Gastroesophageal sphincter (tissue), 4 donors: ENCODE measurements at regions not wholly inside any gene's neighbourhood (a gene's known extent, or its start where the extent isn't known, plus 50 kb on each side); places are given as distances from the start of the nearest gene placed in this dataset.

Source experiments
- ATAC-seq: fragments of 150-250 bp; one replicate; pipeline ENCODE4 v1.9.1; 2016; ENCODE audit warnings: mild to moderate bottlenecking, moderate library complexity
- H3K27ac ChIP-seq, 4 donors: fragments of 200-600 bp; sonication (generic) in 3 of 4; 1 replicate in 3 of 4; 2 replicates in 1 of 4; pipeline ENCODE4 v1.5.1; 2016 to 2019
- H3K27me3 ChIP-seq: fragments of 200-600 bp; sonication (generic); one replicate; pipeline ENCODE4 v1.5.1; 2019
- H3K36me3 ChIP-seq, 2 donors: fragments of 200-600 bp; sonication (generic); one replicate each; pipeline ENCODE4 v1.5.1; 2019; ENCODE audit warnings: control low read depth in 1 of 2
- H3K4me1 ChIP-seq, 3 donors: fragments of 200-600 bp; sonication (generic); 1 replicate in 2 of 3; 2 replicates in 1 of 3; pipeline ENCODE4 v1.5.1; 2016 to 2019; ENCODE audit warnings: control low read depth in 2 of 3
- H3K4me3 ChIP-seq, 2 donors: fragments of 200-600 bp; sonication (generic); one replicate each; pipeline ENCODE4 v1.5.1; 2019; ENCODE audit warnings: mild to moderate bottlenecking in 1 of 2, moderate library complexity in 1 of 2
- H3K9me3 ChIP-seq, 3 donors: fragments of 200-600 bp; sonication (generic); one replicate each; pipeline ENCODE4 v1.5.1; 2017 to 2019; ENCODE audit warnings: control low read depth in 2 of 3
- EP300 ChIP-seq: sonication (generic); formaldehyde crosslinking; IDR thresholded peaks from one replicate; pipeline ENCODE4 v1.6.1; 2017; ENCODE audit warnings: antibody characterized with exemption, mild to moderate bottlenecking
- POLR2A ChIP-seq, 2 donors: fragments of 450-650 bp; IDR thresholded peaks; one replicate each; pipeline ENCODE4 v1.6.1; 2017; ENCODE audit warnings: antibody characterized with exemption in 2 of 2, mild to moderate bottlenecking in 2 of 2, moderate library complexity in 1 of 2
- POLR2AphosphoS5 ChIP-seq: sonication (generic); formaldehyde crosslinking; IDR thresholded peaks from one replicate; pipeline ENCODE4 v1.6.1; 2017; ENCODE audit warnings: antibody characterized with exemption
- WGBS, 2 donors: methylation state at CpG; one replicate each; pipeline ENCODE4 v1.1.5; 2018; ENCODE audit warnings: low coverage in 1 of 2; 5-methylcytosine and 5-hydroxymethylcytosine counted together
- TF ChIP-seq, protein P1 (sequence below), 4 experiments: fragments of 200-600 bp in 2 of 4; fragments of 450-650 bp in 2 of 4; sonication (generic) in 1 of 4; IDR thresholded peaks; one replicate each; pipeline ENCODE4 v1.5.1; 2017 to 2019; ENCODE audit warnings: antibody characterized with exemption in 4 of 4, mild to moderate bottlenecking in 2 of 4, moderate library complexity in 2 of 4

DNA sequence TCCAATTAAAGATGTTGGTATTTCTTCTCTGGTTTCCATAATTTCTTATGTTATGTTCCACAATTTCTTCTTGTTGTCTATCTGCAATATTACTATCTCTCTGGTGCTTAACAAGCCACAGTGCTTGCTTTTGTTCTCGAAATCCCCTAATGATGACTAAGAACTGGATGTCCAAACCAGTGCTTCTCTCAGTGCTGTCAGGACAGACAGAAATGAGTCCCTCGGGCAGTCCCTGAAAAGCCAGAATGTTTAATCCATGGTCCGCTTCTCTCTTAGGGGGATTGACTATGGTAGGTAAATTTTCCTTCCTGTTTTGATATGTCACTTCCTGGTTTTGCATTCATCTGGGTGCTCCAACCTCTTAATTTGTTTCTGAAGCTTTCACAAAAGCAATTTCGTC, 321.6 kb upstream of the PCDH10 start:
- no peak for ATAC-seq
- no peaks in the 10 kb centered on the region for H3K4me1 ChIP-seq
- no peak overlapping the region for H3K4me3 ChIP-seq
- H3K27me3 ChIP-seq: no peaks in the 10 kb centered on the region
- TF ChIP-seq EP300 (no peak), POLR2AphosphoS5 (no peak), POLR2A (IDR thresholded peaks at IDR 0.05) (no peak)
- TF ChIP-seq, protein P1, sequence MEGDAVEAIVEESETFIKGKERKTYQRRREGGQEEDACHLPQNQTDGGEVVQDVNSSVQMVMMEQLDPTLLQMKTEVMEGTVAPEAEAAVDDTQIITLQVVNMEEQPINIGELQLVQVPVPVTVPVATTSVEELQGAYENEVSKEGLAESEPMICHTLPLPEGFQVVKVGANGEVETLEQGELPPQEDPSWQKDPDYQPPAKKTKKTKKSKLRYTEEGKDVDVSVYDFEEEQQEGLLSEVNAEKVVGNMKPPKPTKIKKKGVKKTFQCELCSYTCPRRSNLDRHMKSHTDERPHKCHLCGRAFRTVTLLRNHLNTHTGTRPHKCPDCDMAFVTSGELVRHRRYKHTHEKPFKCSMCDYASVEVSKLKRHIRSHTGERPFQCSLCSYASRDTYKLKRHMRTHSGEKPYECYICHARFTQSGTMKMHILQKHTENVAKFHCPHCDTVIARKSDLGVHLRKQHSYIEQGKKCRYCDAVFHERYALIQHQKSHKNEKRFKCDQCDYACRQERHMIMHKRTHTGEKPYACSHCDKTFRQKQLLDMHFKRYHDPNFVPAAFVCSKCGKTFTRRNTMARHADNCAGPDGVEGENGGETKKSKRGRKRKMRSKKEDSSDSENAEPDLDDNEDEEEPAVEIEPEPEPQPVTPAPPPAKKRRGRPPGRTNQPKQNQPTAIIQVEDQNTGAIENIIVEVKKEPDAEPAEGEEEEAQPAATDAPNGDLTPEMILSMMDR (IDR thresholded peaks at IDR 0.05): no peak
- WGBS, 2 donors: 44 to 49% methylated on average over 4 of the region's 4 CpGs
- H3K36me3 ChIP-seq: no peaks in the 10 kb centered on the region
- no peak overlapping the region for H3K27ac ChIP-seq
- H3K9me3 ChIP-seq: no peaks in the 10 kb centered on the region

DNA sequence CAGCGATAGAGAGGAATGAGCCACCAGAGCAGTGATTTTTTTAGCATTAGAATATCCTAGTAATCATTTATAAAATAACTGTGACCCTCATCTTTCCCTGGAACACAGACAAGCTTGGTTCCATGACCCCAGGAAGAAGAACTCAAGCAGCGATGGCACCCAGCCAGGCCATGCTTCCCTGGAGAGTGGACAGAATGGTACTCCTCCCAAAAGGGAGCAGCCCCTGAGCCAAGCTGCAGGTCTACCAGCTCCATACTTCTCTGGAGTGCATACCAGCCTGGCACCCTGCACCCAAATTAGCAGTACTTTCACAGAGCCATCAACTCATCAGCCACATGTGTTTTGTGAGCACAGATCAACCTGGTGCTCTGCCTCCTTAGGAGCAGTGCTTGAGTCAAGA, 310.9 kb upstream of the PCDH10 start:
- peaks cover 0 to 20% (median 0%) of the 10 kb centered on the region in 3 donors for H3K9me3 ChIP-seq
- no peak for ATAC-seq
- no peaks in the 10 kb centered on the region for H3K36me3 ChIP-seq
- H3K4me3 ChIP-seq: no peak overlapping the region
- WGBS, 2 donors: 88 to 100% methylated on average over 1 to 2 of the region's 2 CpGs
- H3K27ac ChIP-seq: no peak overlapping the region
- no peaks in the 10 kb centered on the region for H3K27me3 ChIP-seq
- no peaks in the 10 kb centered on the region for H3K4me1 ChIP-seq
- TF ChIP-seq POLR2AphosphoS5 (no peak), EP300 (no peak)

DNA sequence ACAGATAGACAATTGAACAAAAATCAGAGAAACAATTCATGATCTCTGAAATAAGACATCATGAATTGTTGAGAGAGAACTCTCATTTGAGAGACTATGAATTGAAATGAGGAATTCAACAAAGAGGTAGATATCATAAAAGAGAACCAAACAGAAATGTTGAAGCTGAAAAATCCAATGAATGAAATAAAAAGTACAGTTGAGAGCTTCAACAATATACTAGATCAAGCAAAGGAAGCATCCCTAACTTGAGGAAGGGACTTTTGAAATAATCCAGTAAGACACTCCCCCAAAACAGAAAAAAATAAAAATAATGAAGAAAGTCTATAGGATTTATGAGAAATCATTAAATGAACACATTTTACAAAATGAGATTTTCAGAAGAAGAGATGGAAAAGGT, 310.0 kb upstream of the PCDH10 start:
- H3K4me1 ChIP-seq: no peaks in the 10 kb centered on the region
- H3K27me3 ChIP-seq: no peaks in the 10 kb centered on the region
- peaks cover 0 to 20% (median 0%) of the 10 kb centered on the region in 3 donors for H3K9me3 ChIP-seq
- H3K27ac ChIP-seq: no peak overlapping the region
- ATAC-seq: no peak
- H3K4me3 ChIP-seq: no peak overlapping the region
- no peak for TF ChIP-seq POLR2A (IDR thresholded peaks at IDR 0.05)
- no peak for TF ChIP-seq POLR2AphosphoS5
- TF ChIP-seq EP300: no peak
- TF ChIP-seq, protein P1 (IDR thresholded peaks at IDR 0.05): no peak
- no peaks in the 10 kb centered on the region for H3K36me3 ChIP-seq

DNA sequence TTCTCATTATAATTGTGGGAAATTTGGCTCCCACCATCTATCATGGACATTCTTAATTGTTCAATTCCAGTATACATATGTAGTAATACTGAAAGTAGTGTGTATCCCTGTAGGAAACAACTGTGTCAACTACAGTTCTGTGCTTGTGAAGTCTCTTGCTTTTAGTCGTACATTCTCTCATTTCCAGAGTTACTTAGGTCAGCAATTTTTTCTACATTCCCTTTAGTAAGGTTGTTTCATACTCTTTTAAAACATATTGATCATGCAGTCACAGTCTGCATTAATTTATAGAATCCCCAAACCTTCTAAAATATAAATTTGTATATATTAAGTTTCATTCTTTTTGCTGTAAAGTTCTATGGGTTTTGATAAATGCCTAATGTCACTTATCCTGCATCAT, 289.2 kb upstream of the PCDH10 start:
- H3K27ac ChIP-seq: no peak overlapping the region
- no peak overlapping the region for H3K4me3 ChIP-seq
- ATAC-seq: no peak
- no peaks in the 10 kb centered on the region for H3K27me3 ChIP-seq
- H3K36me3 ChIP-seq: no peaks in the 10 kb centered on the region
- TF ChIP-seq POLR2A (IDR thresholded peaks at IDR 0.05): no peak
- no peak for TF ChIP-seq POLR2AphosphoS5
- no peak for TF ChIP-seq EP300
- TF ChIP-seq, protein P1 (IDR thresholded peaks at IDR 0.05): no peak
- H3K9me3 ChIP-seq: no peaks in the 10 kb centered on the region
- 77% methylated on average over 1 of the region's 1 CpG; no CpG with 5 or more reads in 1 of the 2 donors for WGBS, 2 donors
- no peaks in the 10 kb centered on the region for H3K4me1 ChIP-seq

DNA sequence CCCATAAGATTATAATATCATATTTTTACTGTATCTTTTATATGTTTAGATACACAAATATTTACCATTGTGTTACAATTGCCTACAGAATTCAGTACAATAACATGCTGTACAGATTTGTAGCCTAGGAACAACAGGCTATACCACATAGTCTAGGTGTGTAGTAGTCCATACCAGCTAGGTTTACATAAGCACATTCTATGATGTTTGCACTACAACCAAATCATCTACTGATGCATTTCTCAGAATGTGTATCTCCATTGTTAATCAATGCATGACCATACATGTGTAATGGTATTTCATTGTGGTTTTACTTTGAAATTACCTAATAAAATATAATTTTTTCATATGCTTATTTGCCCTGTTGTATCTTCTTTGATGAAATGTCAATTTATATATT, 288.1 kb upstream of the PCDH10 start:
- H3K36me3 ChIP-seq: no peaks in the 10 kb centered on the region
- no peaks in the 10 kb centered on the region for H3K9me3 ChIP-seq
- no peaks in the 10 kb centered on the region for H3K27me3 ChIP-seq
- no peak overlapping the region for H3K4me3 ChIP-seq
- H3K4me1 ChIP-seq: no peaks in the 10 kb centered on the region
- ATAC-seq: no peak
- no peak for TF ChIP-seq EP300
- no peak for TF ChIP-seq POLR2A (IDR thresholded peaks at IDR 0.05)
- TF ChIP-seq, protein P1 (IDR thresholded peaks at IDR 0.05): no peak
- no peak for TF ChIP-seq POLR2AphosphoS5
- no peak overlapping the region for H3K27ac ChIP-seq

DNA sequence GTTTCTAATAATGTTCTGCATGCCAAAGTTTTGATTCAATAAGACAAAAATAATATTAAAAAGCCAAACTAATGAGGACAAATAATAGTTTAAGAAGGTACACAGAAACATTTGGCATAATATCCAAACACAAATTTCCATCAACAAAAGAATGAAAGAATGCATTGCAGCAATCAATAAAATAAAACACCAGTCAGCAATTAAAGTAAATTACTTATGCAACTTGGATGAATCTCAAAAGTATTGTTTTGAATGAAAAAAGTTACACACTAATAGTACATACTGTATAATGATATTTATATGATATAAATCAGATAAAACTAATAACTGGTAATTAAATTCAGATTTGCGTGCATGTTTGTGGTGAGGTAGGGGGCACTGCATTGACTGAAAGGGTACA, 285.5 kb upstream of the PCDH10 start:
- 100% methylated on average over 1 of the region's 1 CpG for WGBS, 2 donors
- Histone ChIP-seq H3K27ac (no peak overlapping the region), H3K9me3 (no peaks in the 10 kb centered on the region), H3K36me3 (no peaks in the 10 kb centered on the region), H3K4me1 (no peaks in the 10 kb centered on the region), H3K4me3 (no peak overlapping the region), H3K27me3 (no peaks in the 10 kb centered on the region)
- ATAC-seq: no peak
- TF ChIP-seq POLR2A (IDR thresholded peaks at IDR 0.05): no peak
- TF ChIP-seq, protein P1 (IDR thresholded peaks at IDR 0.05): no peak
- TF ChIP-seq POLR2AphosphoS5: no peak
- TF ChIP-seq EP300: no peak
